ENCODE measurements at regions not wholly inside any gene's neighbourhood (a gene's known extent, or its start where the extent isn't known, plus 50 kb on each side); places are given as distances from the start of the nearest gene placed in this dataset.

DNA sequence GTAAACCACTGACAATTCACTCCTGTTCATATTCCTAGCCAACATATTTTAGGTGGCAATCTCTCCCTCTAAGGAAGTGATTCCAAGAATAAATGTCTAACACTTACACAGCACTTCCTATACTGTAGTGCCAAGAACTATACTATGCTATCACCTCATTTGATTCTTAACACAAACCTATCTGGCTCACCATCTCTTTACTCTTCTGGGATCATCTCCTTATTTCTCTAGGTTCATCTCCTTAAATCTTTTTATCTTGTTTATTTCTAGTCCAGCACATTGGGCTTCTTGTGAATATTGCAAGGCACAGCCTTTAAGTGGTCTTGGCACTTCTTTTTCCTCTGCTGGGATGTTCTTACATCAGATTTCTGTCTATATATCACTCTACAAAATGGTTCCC lies 366.3 kb downstream of the SLITRK6 start:
- no peak for TF ChIP-seq POLR2AphosphoS5 (IDR thresholded peaks at IDR 0.05; ENCODE audit: low read depth, low read length)
- TF ChIP-seq TAF1 (IDR thresholded peaks at IDR 0.05; ENCODE audit: low read depth, low read length) = no peak
- TF ChIP-seq POLR2A (IDR thresholded peaks at IDR 0.05; ENCODE audit: low read depth, low read length) = no peak
- TF ChIP-seq SPI1 (IDR thresholded peaks at IDR 0.05; ENCODE audit: low read depth, low read length) = no peak
- no peak for TF ChIP-seq PAX5 (IDR thresholded peaks at IDR 0.05; ENCODE audit: insufficient read depth, low read length, severe bottlenecking)

Measured in GM12891 (cell line).